ENCODE measurements at regions not wholly inside any gene's neighbourhood (a gene's known extent, or its start where the extent isn't known, plus 50 kb on each side); places are given as distances from the start of the nearest gene placed in this dataset.

- H3K27ac ChIP-seq (ENCODE audit: low read length), result no peak overlapping the region
- no peaks in the 10 kb centered on the region for H3K9me3 ChIP-seq (ENCODE audit: control insufficient read depth in 2 of 2, low read length in 2 of 2)
- H3K27me3 ChIP-seq (ENCODE audit: control insufficient read depth in 1 of 2, insufficient read depth in 2 of 2, low read length in 2 of 2), result no peaks in the 10 kb centered on the region
- no peaks in the 10 kb centered on the region for H3K36me3 ChIP-seq (ENCODE audit: control insufficient read depth in 2 of 2, insufficient read depth in 2 of 2, low read length in 2 of 2)
- no peak overlapping the region for H3K4me3 ChIP-seq (ENCODE audit: low read length in 2 of 2)
- no peaks in the 10 kb centered on the region for H3K4me1 ChIP-seq (ENCODE audit: control insufficient read depth, insufficient read depth, low read length)
- H3K9ac ChIP-seq (ENCODE audit: low read length in 2 of 2), result no peak overlapping the region
These were observed 229.8 kb upstream of the TEX13C start for GRCh38 chrX:125089761-125090445.

GRCh38 chrX:125093852-125094251, 225.8 kb upstream of the TEX13C start:
- H3K36me3 ChIP-seq (ENCODE audit: control insufficient read depth in 2 of 2, insufficient read depth in 2 of 2, low read length in 2 of 2), result no peaks in the 10 kb centered on the region
- H3K9ac ChIP-seq (ENCODE audit: low read length in 2 of 2), result no peak overlapping the region
- H3K9me3 ChIP-seq (ENCODE audit: control insufficient read depth in 2 of 2, low read length in 2 of 2), result no peaks in the 10 kb centered on the region
- no peak overlapping the region for H3K4me3 ChIP-seq (ENCODE audit: low read length in 2 of 2)
- no peaks in the 10 kb centered on the region for H3K4me1 ChIP-seq (ENCODE audit: control insufficient read depth, insufficient read depth, low read length)
- H3K27ac ChIP-seq (ENCODE audit: low read length), result no peak overlapping the region
- no peaks in the 10 kb centered on the region for H3K27me3 ChIP-seq (ENCODE audit: control insufficient read depth in 1 of 2, insufficient read depth in 2 of 2, low read length in 2 of 2)

GRCh38 chrX:125094901-125095300, 224.8 kb upstream of the TEX13C start:
- no peaks in the 10 kb centered on the region for H3K9me3 ChIP-seq (ENCODE audit: control insufficient read depth in 2 of 2, low read length in 2 of 2)
- no peak overlapping the region for H3K4me3 ChIP-seq (ENCODE audit: low read length in 2 of 2)
- no peaks in the 10 kb centered on the region for H3K36me3 ChIP-seq (ENCODE audit: control insufficient read depth in 2 of 2, insufficient read depth in 2 of 2, low read length in 2 of 2)
- no peak overlapping the region for H3K27ac ChIP-seq (ENCODE audit: low read length)
- no peaks in the 10 kb centered on the region for H3K27me3 ChIP-seq (ENCODE audit: control insufficient read depth in 1 of 2, insufficient read depth in 2 of 2, low read length in 2 of 2)
- no peak overlapping the region for H3K9ac ChIP-seq (ENCODE audit: low read length in 2 of 2)
- H3K4me1 ChIP-seq (ENCODE audit: control insufficient read depth, insufficient read depth, low read length), result no peaks in the 10 kb centered on the region

DNA sequence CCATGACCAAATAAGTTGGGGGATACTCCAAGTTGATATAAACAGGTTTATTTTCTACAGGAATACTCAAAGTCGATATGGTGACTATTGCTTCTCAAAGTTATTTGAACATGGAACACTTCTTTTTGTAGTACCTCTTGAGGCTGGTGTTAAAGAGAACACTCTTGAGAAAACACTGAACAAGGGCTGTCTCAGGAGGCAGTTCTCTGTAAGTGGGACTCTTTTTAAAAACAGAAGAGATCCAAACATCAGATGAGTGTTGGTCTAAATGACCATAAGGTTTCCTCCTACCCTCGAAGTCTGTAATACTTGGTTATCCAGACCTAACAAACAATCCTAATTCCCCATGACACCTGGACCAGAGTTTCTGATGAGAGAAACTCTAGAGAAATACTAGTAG, 223.2 kb upstream of the TEX13C start:
- Histone ChIP-seq H3K27me3 (ENCODE audit: control insufficient read depth in 1 of 2, insufficient read depth in 2 of 2, low read length in 2 of 2) (no peaks in the 10 kb centered on the region), H3K4me1 (ENCODE audit: control insufficient read depth, insufficient read depth, low read length) (no peaks in the 10 kb centered on the region), H3K9me3 (ENCODE audit: control insufficient read depth in 2 of 2, low read length in 2 of 2) (no peaks in the 10 kb centered on the region), H3K4me3 (ENCODE audit: low read length in 2 of 2) (no peak overlapping the region), H3K9ac (ENCODE audit: low read length in 2 of 2) (no peak overlapping the region), H3K36me3 (ENCODE audit: control insufficient read depth in 2 of 2, insufficient read depth in 2 of 2, low read length in 2 of 2) (no peaks in the 10 kb centered on the region), H3K27ac (ENCODE audit: low read length) (no peak overlapping the region)

GRCh38 chrX:125096870-125097269, 222.8 kb upstream of the TEX13C start:
- H3K4me1 ChIP-seq (ENCODE audit: control insufficient read depth, insufficient read depth, low read length), result no peaks in the 10 kb centered on the region
- no peak overlapping the region for H3K27ac ChIP-seq (ENCODE audit: low read length)
- H3K9ac ChIP-seq (ENCODE audit: low read length in 2 of 2), result no peak overlapping the region
- H3K27me3 ChIP-seq (ENCODE audit: control insufficient read depth in 1 of 2, insufficient read depth in 2 of 2, low read length in 2 of 2), result no peaks in the 10 kb centered on the region
- H3K9me3 ChIP-seq (ENCODE audit: control insufficient read depth in 2 of 2, low read length in 2 of 2), result no peaks in the 10 kb centered on the region
- no peak overlapping the region for H3K4me3 ChIP-seq (ENCODE audit: low read length in 2 of 2)
- H3K36me3 ChIP-seq (ENCODE audit: control insufficient read depth in 2 of 2, insufficient read depth in 2 of 2, low read length in 2 of 2), result no peaks in the 10 kb centered on the region

- Histone ChIP-seq H3K27ac (ENCODE audit: low read length) (no peak overlapping the region), H3K4me1 (ENCODE audit: control insufficient read depth, insufficient read depth, low read length) (no peaks in the 10 kb centered on the region), H3K4me3 (ENCODE audit: low read length in 2 of 2) (no peak overlapping the region), H3K9ac (ENCODE audit: low read length in 2 of 2) (no peak overlapping the region), H3K27me3 (ENCODE audit: control insufficient read depth in 1 of 2, insufficient read depth in 2 of 2, low read length in 2 of 2) (no peaks in the 10 kb centered on the region), H3K9me3 (ENCODE audit: control insufficient read depth in 2 of 2, low read length in 2 of 2) (no peaks in the 10 kb centered on the region), H3K36me3 (ENCODE audit: control insufficient read depth in 2 of 2, insufficient read depth in 2 of 2, low read length in 2 of 2) (no peaks in the 10 kb centered on the region)
These were observed 217.5 kb upstream of the TEX13C start for GRCh38 chrX:125101971-125102755.

DNA sequence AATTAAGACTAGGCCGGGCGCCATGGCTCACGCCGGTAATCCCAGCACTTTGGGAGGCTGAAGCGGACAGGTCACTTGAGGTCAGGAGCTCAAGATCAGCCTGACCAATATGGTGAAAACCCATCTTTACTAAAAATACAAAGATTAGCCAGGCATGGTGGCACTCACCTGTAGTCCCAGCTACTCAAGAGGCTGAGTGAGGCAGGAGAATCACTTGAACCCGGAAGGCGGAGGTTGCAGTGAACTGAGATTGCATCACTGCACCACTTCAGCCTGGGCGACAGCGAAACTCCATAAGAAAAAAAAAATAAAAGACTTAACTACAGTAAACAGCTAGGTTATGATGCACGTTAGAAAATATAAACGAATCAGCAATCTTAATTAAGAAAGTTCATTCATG, 216.0 kb upstream of the TEX13C start:
- no peaks in the 10 kb centered on the region for H3K36me3 ChIP-seq (ENCODE audit: control insufficient read depth in 2 of 2, insufficient read depth in 2 of 2, low read length in 2 of 2)
- no peaks in the 10 kb centered on the region for H3K27me3 ChIP-seq (ENCODE audit: control insufficient read depth in 1 of 2, insufficient read depth in 2 of 2, low read length in 2 of 2)
- no peak overlapping the region for H3K9ac ChIP-seq (ENCODE audit: low read length in 2 of 2)
- no peak overlapping the region for H3K27ac ChIP-seq (ENCODE audit: low read length)
- H3K9me3 ChIP-seq (ENCODE audit: control insufficient read depth in 2 of 2, low read length in 2 of 2), result no peaks in the 10 kb centered on the region
- no peaks in the 10 kb centered on the region for H3K4me1 ChIP-seq (ENCODE audit: control insufficient read depth, insufficient read depth, low read length)
- H3K4me3 ChIP-seq (ENCODE audit: low read length in 2 of 2), result no peak overlapping the region

DNA sequence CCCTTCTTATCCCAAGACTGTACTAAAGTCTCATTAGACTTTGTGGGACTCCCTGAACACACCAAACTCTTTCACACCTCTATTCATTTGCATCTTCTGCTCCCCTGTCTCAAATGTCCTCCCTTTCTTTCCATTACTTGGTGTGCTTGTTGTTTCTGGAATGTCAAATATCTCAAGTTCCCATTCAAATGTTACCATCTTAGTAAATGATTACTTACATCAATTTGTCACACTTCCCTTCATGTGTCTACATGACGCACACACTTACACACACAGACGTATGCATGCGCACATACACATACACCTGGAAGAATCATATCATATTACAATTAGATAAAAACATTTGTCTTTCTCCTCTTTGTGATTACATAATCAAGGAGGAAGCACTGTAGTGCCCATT, 210.8 kb upstream of the TEX13C start:
- Histone ChIP-seq H3K4me1 (ENCODE audit: control insufficient read depth, insufficient read depth, low read length) (no peaks in the 10 kb centered on the region), H3K9me3 (ENCODE audit: control insufficient read depth in 2 of 2, low read length in 2 of 2) (no peaks in the 10 kb centered on the region), H3K27me3 (ENCODE audit: control insufficient read depth in 1 of 2, insufficient read depth in 2 of 2, low read length in 2 of 2) (no peaks in the 10 kb centered on the region), H3K27ac (ENCODE audit: low read length) (no peak overlapping the region), H3K36me3 (ENCODE audit: control insufficient read depth in 2 of 2, insufficient read depth in 2 of 2, low read length in 2 of 2) (no peaks in the 10 kb centered on the region), H3K4me3 (ENCODE audit: low read length in 2 of 2) (no peak overlapping the region), H3K9ac (ENCODE audit: low read length in 2 of 2) (no peak overlapping the region)

DNA sequence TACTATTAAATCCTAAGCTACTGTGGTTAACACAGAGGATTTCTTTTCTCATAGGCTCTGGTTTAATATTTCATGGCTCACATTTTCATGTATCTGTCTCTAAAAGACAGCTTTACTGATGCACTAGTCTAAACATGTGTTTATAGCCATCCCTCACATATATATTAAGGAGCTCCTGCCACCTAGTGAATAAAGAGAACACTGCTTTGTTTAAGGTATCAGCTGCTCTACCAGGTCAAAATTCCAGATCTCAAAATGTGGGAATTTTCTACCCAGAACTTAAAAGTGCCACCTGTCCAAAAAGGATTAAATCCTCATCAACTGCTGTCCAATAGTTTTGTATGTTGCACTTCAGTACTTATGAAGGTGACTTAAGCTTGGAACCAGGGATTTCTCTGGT, 188.5 kb upstream of the TEX13C start:
- Histone ChIP-seq H3K4me3 (ENCODE audit: low read length in 2 of 2) (no peak overlapping the region), H3K36me3 (ENCODE audit: control insufficient read depth in 2 of 2, insufficient read depth in 2 of 2, low read length in 2 of 2) (no peaks in the 10 kb centered on the region), H3K4me1 (ENCODE audit: control insufficient read depth, insufficient read depth, low read length) (no peaks in the 10 kb centered on the region), H3K27ac (ENCODE audit: low read length) (no peak overlapping the region), H3K27me3 (ENCODE audit: control insufficient read depth in 1 of 2, insufficient read depth in 2 of 2, low read length in 2 of 2) (no peaks in the 10 kb centered on the region), H3K9ac (ENCODE audit: low read length in 2 of 2) (no peak overlapping the region), H3K9me3 (ENCODE audit: control insufficient read depth in 2 of 2, low read length in 2 of 2) (no peaks in the 10 kb centered on the region)

DNA sequence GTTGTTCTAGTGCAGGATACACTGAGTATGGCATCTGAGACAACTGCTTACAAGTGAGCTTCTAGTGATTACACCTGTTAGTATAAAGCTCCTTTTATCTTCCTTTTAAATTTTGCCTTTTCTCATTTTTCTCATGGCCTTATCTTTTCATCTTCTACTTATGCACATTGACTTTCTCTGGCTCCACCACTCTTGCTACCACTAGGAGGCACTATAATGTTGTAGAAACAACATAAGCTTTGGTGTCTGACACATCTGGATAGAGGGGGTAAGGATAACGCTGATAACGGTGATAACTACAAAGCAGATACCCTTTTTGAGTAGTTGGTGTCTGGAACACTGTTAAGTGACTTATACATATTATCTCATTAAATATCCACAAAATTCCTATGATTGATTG, 187.4 kb upstream of the TEX13C start:
- Histone ChIP-seq H3K9ac (ENCODE audit: low read length in 2 of 2) (no peak overlapping the region), H3K27ac (ENCODE audit: low read length) (no peak overlapping the region), H3K36me3 (ENCODE audit: control insufficient read depth in 2 of 2, insufficient read depth in 2 of 2, low read length in 2 of 2) (no peaks in the 10 kb centered on the region), H3K4me3 (ENCODE audit: low read length in 2 of 2) (no peak overlapping the region), H3K9me3 (ENCODE audit: control insufficient read depth in 2 of 2, low read length in 2 of 2) (no peaks in the 10 kb centered on the region), H3K27me3 (ENCODE audit: control insufficient read depth in 1 of 2, insufficient read depth in 2 of 2, low read length in 2 of 2) (no peaks in the 10 kb centered on the region), H3K4me1 (ENCODE audit: control insufficient read depth, insufficient read depth, low read length) (no peaks in the 10 kb centered on the region)

DNA sequence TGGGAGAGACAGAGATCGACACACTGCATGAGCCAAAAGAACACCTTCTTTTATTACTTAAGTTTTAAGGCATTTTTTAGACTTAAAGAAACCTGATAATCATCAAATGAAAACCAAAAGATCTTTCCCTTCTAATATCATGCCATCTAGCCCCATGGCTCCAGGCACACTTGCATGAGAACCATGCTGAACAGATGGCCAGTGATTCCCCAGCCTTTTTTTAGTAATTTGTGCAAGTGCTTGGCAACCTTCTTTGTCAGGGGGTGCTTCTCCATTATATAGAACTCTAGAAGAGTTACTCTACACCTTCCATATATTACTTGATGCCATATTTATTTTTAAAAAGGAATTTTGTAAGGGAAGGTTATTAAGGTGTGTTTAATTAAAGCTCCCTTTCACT, 182.2 kb upstream of the TEX13C start:
- H3K9me3 ChIP-seq (ENCODE audit: control insufficient read depth in 2 of 2, low read length in 2 of 2), result no peaks in the 10 kb centered on the region
- H3K9ac ChIP-seq (ENCODE audit: low read length in 2 of 2), result no peak overlapping the region
- H3K36me3 ChIP-seq (ENCODE audit: control insufficient read depth in 2 of 2, insufficient read depth in 2 of 2, low read length in 2 of 2), result no peaks in the 10 kb centered on the region
- H3K4me1 ChIP-seq (ENCODE audit: control insufficient read depth, insufficient read depth, low read length), result no peaks in the 10 kb centered on the region
- no peak overlapping the region for H3K4me3 ChIP-seq (ENCODE audit: low read length in 2 of 2)
- no peaks in the 10 kb centered on the region for H3K27me3 ChIP-seq (ENCODE audit: control insufficient read depth in 1 of 2, insufficient read depth in 2 of 2, low read length in 2 of 2)
- H3K27ac ChIP-seq (ENCODE audit: low read length), result no peak overlapping the region

All from stomach smooth muscle (tissue), 2 donors.